GM21737 (cell line): ENCODE measurements at regions not wholly inside any gene's neighbourhood (a gene's known extent, or its start where the extent isn't known, plus 50 kb on each side); places are given as distances from the start of the nearest gene placed in this dataset.

Source experiments
- ATAC-seq: cut with Tn5 transposase; IDR thresholded peaks from one replicate; pipeline ENCODE4 v1.9.1; 2021; ENCODE audit warnings: mild to moderate bottlenecking, moderate library complexity; ENCODE audit not compliant: unreplicated experiment

DNA sequence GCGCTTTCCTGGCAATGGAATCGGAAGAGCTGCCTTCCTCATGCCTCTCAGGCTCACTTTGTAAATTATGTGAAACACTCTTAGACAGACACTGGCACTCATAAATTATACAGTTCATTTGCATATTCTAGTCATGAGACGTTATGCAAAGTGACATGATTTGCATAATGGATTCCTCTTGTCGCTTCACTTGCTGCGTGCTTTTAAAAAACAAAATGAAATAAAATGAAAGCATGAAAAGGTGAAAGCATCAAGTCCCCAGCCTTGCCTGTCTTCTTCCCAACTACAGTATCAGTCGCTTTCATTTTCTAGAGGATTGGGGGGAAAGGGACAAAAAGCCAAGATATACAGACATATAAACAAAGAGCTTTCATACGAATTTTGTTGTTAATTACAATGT, 252.8 kb upstream of the PMFBP1 start:
- ATAC-seq: no peak

DNA sequence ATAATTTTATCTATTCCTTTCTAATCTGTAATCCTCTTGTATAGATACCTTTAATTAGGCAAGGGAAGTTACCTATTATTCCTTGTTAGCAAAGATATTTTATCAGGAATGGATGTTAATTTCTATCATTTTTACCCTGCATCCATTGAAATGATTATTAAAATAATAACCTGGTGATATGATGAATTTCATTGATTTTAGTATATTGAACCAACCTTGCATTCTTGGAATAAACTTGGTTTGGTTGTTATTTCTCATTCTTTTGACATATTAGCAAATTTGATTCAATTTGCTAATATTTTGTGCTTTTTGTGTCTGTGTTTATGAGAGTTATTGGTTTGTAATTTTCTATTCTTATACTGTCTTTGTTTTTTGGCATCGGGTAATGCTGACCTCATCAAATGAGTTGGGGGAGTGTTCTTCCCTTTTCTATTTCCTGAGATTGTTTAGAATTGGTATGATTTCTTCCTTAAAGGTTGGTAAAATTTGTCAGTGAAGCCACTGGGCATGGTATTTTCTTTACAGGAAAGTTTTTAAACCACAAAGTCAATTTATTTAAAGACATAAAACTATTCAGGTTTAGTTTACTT, 250.4 kb upstream of the PMFBP1 start:
- no peak for ATAC-seq

DNA sequence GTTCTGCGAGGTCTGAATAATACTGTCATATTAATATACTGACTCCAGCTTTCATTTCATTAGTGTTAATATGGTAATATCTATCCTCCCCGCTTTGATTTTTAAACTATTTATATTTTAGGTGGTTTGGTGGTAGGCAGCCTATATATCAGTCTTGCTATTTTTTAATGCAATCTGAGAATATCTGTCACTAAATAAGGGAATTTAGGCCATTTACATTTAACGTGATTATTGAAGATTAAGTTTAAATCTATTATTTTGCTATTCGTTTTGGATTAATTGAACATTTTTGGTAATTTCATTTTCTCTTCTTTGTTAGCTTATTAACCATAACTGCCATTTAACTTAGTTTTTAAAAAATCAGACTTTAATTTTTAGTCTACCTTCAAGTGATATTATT, 247.7 kb upstream of the PMFBP1 start:
- no peak for ATAC-seq

DNA sequence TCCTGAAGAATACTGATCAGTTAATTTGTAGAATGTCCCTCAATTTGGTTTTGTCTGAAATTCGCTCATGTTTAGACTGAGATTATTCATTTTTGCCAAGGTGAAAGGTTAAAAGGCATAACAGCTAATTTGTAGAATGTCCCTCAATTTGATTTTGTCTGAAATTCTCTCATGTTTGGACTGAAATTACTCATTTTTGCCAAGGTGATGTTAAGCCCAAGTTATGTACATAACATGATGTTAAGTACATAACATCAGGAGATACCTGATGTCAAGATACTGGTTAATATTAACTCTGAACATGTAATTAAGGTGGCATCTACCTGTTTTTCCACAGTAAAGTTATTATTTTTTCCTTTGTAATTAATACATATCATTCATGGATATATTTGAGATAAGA, 243.4 kb upstream of the PMFBP1 start:
- no peak for ATAC-seq

DNA sequence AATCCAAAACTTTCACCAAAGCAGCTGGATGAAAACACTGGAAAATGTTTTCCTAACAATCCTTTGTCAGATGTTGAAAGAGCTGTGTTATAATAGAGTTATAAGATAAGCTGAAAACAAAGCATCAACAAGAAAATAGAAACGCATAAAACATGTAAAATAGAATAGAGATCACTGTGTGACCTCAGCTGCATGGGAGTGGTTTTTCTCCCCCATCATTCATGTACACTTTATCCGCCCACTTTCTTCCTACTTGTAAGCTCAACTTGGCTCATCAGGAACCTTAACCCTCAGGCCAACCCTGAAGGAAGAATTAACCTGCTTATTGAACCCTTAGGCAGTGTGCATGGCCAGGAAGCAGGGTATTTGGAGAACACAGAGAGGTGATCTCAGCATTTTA, 238.5 kb upstream of the PMFBP1 start:
- ATAC-seq: no peak

DNA sequence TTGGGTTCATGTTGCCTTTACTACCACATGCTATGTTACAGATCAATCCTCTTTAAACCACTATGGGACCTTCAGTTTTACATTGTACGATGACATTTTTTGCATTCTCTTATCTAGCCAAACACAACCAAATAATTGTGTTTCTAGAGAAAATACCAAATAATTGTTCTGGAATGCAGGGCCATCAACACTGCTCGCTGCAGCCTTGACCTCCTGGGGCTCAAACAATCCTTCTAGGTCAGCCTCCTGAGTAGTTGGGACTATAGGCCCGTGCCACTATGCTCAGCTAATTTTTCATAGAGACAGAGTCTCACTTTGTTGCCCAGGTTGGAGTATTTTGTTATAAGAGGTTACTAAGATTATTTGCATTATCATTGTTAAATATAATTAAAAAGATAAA, 237.5 kb upstream of the PMFBP1 start:
- no peak for ATAC-seq

DNA sequence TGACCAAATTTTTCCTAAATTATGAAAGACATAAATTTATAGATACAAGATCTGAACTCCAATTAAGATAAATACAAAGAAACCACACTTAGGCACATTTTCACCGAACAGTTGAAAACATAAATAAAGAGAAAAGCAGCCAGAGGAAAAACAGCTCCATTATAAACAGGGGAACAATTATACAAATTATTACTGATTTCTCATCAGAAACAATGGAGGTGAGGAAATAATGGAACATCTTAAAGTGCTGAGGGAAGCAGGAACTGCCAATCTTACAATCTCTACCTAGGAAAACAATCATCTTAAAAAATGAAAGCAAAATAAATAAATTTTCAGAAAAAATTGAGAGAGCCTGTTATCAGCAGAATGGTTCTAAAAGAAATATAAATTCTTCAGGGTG, 234.4 kb upstream of the PMFBP1 start:
- ATAC-seq: no peak

DNA sequence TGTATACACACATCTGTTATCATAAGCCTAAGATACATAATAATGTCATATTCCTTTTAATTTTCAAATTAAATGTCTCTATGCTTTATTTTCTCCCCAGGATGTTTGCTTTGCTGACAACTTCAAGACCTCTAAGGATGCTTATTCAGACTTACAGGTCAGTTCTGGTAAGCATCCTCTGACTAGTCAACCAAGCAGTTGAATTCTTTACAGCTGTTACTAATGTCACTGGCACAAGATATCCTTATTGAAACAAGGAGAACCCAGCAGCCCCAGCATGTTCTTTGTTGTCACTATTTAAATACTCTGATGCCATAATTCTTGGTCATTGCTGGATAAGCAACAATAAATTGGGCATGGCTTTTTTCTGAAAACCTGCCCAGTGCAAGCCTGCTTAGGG, 232.3 kb upstream of the PMFBP1 start:
- no peak for ATAC-seq

DNA sequence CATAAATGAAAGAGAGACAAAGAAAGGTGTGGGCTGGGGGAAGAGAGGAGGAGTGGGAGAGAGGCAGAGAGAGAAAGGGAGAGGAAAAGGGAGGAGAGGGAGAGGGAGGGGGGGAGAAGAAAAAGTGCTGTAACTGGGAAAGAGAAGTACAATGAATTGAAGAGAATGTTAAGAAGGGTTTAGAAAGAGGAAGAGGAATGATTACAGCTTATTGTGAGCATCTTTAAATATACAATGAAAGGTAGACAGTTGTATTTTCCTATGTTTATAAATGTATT, 229.1 kb upstream of the PMFBP1 start:
- ATAC-seq: no peak

DNA sequence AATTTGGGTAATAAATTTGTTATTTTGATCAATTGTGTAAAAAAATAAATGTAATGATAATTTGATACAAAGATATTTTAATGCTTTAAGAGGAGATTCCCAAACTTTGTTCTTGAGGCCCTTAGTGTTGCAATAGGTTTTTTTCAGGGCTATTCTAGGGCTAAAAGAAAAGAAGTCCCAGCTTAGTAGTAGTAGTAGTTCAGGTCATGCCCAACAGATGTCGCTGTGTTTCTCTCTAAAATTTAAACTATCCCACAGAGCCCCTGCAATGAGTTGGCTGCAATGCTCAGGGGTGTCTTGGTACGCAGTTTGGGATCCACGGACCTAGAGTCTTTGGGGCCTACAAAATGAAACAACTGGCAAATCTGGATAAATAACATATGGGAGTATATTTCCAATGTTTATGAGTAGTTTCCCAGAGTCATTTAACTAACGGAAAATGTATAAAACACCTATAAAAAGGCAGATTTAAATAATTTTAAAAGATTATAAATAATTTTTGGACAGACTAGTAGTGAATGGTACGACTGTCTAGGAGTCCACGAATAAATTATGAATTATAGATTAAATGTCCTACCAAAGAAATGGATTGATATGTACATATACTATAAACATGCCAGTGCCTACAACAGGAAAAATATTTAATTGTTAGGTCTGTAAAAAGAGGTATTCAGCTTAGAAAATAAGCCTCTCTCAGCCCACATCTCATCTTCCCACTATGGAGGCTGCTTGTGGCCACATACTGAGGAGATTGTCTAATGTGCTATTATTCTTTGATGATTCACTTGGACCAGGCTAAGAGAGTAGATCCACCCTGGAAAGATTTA, 228.5 kb upstream of the PMFBP1 start:
- no peak for ATAC-seq

DNA sequence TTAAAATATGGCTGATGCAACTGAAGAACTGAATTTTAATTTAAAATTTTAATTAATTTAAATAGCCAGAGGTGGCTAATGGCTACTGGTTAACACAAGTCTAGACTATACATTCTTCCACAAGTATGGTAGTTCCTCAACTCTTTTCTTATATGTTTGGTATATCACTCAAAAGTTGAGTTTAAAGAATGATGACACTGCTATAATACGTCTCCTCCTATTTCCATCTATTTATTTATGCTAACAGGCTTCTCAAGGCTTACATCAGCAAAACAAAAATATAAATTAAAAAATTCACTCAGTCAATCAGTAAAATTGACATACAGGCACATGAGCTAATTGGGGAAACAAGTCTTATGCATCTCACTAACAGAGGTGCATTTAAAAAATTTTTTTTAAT, 227.9 kb upstream of the PMFBP1 start:
- no peak for ATAC-seq

DNA sequence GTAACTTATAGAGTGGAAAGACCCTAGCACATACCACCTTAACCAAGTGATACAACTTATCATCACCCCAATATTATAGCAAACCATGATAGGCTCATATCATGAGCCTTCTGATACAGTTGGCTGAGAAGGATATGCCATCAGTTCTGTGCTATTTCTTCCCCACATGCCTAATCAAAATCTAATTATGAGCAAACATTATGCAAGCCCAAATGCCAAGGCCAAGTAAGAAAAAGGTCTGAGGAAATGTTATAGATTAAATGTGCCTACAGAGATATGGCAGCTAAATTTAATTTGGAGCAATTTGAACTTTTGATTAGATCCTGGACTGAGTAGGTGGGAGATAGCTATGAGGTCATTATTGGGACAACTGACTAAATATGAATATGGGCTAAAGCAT, 225.9 kb upstream of the PMFBP1 start:
- ATAC-seq: no peak

DNA sequence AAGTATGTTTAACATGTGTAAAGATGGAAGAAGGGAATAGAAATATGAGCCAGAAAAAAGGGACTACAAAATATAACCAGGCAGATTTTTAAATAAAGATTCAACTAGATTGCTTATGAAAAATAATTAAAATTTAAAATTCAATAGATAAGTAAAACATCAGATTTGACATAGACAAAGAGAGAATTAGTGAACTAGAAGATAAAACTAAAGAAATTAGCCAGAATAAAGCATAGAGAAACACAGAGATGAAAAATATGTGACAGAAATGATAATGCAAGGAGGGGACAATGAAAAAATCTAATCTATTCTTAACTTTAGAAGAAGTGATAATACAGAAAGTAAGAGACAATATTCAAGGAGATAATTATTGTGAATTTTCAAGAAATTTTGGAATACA, 222.6 kb upstream of the PMFBP1 start:
- ATAC-seq: no peak

DNA sequence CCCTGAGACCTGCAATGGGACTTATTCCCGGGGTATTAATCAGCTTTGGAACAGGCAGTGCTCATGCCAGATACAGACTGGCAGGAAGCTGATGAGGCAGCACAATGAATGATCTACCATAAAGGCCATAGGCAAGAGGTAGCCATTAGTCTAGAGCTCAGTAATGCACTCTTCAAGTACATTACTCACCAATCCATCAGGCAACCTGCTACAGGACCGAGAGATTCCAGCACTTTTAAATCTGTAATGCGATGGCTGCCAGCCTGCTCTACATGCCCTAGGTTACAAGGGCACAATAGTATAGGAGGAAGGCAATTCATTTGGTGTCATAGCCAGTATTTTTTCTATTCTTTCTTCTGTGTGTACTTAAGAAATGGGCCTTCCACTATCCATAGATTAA, 217.8 kb upstream of the PMFBP1 start:
- ATAC-seq: no peak

DNA sequence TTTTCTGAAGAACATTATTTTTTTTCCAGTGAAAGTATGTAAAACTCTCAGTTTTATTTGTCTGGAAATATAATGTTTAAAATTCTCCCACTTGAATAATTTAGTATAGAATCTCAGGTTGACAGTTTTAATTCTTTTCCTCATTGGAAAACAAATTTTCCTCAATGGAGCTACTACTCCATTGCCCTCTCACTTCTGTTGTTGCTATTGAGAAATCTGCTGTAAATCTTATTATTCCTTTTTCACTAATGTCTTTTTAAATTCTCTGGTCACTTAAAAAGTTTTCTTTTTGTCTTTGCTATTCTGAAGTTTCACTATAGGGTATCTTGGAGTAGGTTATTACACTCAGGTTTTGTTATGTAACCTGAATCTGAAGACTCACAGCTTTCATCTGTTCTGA, 216.1 kb upstream of the PMFBP1 start:
- ATAC-seq: no peak

DNA sequence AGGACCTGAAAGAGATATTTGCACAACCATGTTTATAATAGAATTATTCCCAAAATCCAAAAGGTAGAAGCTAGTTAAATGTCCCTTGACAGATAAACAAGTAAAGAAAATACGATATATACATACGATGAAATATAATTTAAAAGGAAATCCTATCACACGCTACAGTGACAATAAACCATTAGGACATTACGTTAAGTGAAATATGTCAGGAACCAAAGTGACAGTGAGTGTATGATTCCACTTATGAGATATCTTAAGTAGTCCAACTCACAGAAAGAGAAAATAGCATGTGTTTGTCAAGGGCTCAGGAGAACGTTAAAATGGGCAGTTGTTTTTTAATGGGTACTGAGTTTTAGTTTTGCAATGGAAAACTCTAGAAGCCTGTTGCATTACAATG, 212.7 kb upstream of the PMFBP1 start:
- no peak for ATAC-seq

DNA sequence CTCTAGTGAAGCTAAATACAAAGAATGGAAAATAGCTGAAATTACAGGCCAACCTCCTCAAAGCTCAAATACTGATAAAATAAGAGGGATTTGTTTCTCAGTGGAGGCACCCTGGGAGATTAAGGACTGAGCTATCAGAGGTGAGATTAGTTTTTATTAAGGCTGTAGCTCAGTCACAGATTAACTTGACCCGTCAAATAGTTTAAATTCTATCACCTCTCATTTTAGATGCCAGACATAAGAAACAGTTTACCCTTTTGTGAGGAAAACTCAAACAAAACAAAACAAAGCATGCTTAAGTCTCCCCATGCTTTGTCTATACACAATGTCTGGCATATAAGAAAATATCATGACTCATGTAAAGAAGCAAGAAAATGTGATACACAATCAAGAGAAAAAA, 208.3 kb upstream of the PMFBP1 start:
- ATAC-seq: no peak

DNA sequence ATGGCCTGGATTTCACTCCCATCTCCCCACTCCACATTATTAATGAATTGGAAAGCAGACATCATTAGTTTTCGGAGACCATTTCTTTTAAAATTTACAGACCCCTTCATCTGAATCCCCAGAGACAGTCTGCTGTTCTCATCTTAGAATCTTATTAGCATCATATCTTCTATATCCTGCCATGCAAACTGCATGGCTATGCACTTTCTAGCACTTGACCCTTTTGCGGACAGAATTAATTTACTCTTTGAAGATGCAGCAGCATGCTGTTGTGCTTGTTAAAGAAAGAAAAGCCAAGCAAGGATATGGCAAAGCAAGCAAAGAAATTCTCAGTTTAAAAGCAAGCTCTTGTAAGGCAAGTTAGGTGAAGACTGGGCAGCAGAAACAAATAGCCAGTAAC, 201.2 kb upstream of the PMFBP1 start:
- no peak for ATAC-seq

DNA sequence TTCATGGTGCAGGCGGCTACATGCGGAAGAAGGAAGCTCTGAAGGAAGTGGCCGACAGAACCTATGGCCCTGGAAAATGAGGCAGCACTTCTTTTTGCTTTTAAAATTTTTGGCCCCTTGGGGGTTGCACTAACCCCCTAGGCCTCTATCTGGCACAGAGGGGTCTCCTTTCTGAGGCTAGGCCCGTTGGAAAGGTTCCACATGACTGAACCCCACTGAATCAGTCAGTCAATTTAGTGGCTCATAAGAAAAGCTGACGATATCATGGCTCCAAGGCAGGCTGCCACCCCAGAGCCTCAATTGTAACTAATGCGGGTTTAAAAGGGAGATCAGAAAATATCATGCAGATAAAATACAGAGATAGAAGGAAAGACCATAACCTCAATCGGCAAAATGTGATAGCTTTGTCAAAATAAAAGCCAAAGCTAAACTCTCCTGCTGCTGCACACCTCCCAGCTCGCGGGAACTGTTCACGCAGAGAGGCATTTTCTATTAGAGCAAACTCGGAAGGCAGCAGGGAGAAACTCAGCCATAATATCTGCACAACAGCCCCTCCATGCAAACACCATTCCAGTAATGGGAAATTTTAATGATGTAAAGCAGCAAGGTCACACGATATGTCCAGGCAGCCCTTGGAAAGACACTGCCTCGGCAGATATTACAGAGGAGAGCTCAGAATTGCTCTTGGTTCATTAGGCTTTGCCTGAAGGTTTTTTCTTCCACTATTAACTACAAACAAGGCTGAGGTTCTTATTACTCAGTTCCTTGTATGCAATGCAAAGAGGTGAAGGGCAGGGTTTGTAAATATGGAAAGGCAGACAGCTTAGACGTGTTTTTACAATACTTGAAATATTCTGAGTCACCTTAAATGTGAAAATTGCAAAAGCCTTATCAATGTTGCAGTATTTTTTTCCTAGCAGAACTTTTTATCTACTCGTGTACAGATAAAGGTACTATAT, 200.4 kb upstream of the PMFBP1 start:
- ATAC-seq: no peak

DNA sequence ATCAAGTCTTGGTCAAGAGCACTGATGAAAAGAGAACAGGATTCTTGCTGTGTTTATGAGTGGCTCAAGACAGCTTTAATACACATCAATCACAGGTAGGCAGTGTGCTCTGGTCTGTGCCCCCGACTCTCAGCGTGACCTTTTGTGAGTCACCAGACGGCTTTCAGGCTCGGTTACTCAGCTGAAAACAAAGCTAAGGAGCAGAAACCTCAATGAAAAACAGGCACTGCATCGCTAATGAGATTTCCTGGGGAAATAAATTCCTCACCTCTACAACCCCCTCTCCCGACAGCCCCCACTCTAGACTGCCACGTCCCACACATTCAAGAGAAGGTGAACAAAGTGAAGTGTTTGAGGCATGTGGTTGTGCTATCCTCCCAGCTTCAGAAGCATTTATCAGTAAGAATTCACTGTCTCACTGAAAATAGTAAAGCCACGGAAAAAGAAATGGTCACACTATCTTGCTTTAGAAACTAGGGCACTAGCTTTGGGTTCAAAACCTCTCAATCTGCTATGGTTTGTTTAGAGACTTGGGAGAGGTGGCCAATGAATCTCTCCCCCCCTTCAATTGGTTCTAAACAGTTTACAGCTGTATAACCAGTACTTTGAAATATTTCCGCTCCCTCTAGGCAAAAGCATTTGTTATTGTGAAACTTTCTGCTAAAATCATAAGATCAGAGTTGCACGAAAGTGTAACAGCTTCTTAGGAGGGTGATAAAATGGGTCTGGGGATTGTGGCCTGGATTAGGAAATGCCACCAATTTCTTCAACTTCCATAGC, 199.5 kb upstream of the PMFBP1 start:
- ATAC-seq: no peak

DNA sequence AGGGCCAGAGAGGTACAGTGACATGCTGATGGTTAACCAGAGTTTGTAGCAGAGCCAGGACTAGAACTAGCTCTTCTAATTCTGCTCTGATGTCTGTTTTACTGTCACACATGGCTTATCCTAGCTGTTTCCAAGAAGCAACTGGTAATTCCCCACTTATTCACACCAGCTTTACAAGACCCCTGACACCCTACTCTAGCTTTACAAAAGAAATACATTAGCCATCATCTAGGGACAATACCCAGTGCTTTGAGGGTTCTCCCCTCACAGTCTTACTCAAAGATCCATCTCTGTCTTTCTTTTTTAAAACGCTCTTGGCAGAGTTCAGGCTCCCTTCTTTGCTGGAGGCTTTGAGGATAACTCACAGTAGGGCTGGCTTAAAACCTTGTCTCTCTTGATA, 197.3 kb upstream of the PMFBP1 start:
- no peak for ATAC-seq
